GM23248 (cell line): ENCODE measurements at regions not wholly inside any gene's neighbourhood (a gene's known extent, or its start where the extent isn't known, plus 50 kb on each side); places are given as distances from the start of the nearest gene placed in this dataset.

Source experiments
- EZH2 ChIP-seq: fragments of 200-600 bp; sonication (generic); IDR thresholded peaks from 2 replicates; pipeline ENCODE4 v1.6.1; 2018; ENCODE audit warnings: antibody characterized with exemption, mild to moderate bottlenecking; ENCODE audit not compliant: insufficient read depth, poor library complexity, severe bottlenecking
- EZH2phosphoT487 ChIP-seq: fragments of 200-600 bp; sonication (generic); IDR thresholded peaks from 2 replicates; pipeline ENCODE4 v1.6.1; 2018; ENCODE audit warnings: antibody characterized with exemption, moderate library complexity, mild to moderate bottlenecking, low read depth; ENCODE audit not compliant: insufficient read depth

GRCh38 chr2:562391-563364 is 114.5 kb downstream of the TMEM18 start:
- TF ChIP-seq EZH2phosphoT487 (no peak), EZH2 (no peak)
